Right kidney (tissue), 1 donor: ENCODE measurements at regions not wholly inside any gene's neighbourhood (a gene's known extent, or its start where the extent isn't known, plus 50 kb on each side); places are given as distances from the start of the nearest gene placed in this dataset.

ENCODE experiments used
- DNase-seq: peaks from one replicate; pipeline ENCODE4 v3.0.0-alpha.2; 2016

GRCh38 chr6:105907301-105907700 lies 178.8 kb upstream of the PRDM1 start:
- DNase-seq: no peak

DNA sequence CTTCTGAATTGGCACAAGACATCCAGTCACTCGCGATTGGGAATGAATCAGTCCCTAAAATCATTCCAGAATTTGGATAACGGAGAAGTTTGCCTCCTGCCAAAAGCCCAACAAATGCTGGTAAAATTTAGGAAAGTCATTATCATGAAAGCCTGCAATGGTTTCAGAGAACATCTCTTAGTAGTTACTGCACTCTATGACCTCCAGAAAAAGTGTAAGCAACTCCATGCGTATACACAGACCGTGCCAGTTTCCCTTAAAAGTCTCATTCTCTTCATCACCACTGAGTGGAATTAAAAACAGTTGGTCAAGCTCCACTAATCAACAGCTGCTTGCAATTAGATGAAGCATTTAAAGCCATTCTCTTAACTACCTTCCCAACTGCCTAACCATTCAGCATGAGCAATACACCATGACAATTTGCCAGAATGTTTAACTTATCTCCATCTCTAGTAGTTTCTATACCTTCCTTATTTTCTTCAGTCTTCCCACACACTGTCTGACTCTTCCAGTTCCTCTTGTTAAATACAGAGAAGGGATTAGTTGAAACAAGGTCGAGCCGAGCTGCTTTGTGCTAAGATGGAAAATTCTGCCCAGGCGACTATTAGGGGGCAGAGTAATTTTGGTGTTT lies 183.6 kb upstream of the PRDM1 start:
- no peak for DNase-seq

DNA sequence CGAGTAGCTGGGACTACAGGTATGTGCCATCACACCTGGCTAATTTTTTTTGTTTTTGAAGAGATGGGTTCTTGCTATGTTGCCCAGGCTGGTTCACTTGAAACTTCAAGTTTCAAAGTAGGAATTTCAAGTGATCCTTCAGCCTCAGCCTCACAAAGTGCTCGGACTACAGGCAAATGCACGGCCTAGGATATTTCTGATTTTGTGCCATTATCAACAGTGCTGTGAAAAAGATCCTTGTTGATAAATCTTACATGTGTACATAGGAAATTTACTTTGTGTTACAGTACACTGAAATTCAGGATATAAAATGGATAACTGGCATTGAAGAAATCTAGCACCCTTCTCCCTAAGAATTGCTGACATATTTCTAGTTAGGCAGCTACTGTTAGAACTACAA lies 184.6 kb upstream of the PRDM1 start:
- no peak for DNase-seq

- DNase-seq: no peak
Measured at GRCh38 chr6:105900125-105900937, 185.8 kb upstream of the PRDM1 start.

- DNase-seq: no peak
Measured at GRCh38 chr6:105898286-105898685, 187.8 kb upstream of the PRDM1 start.

GRCh38 chr6:105897131-105897530 lies 189.0 kb upstream of the PRDM1 start:
- no peak for DNase-seq

GRCh38 chr6:105896821-105897095 lies 189.4 kb upstream of the PRDM1 start:
- no peak for DNase-seq

- DNase-seq: no peak
Measured at GRCh38 chr6:105896052-105896820, 189.9 kb upstream of the PRDM1 start.

DNA sequence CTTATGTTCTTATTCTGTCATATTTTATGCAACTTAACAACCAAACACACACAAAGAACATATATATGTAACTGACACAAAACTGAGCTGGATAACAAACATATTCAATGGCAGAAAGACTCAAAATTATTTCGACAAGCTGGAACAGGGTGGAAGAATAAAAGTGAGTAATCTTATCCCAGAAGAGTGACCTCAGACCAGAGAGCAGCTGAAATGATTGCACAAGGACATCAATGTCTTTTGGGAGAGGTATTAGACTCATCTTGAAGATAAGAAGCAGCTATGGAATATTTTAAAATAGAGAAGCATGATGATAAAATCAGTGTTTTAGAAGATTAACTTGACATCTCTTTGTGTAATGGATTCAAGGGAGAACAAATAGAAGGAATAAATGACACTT lies 191.6 kb upstream of the PRDM1 start:
- no peak for DNase-seq

DNA sequence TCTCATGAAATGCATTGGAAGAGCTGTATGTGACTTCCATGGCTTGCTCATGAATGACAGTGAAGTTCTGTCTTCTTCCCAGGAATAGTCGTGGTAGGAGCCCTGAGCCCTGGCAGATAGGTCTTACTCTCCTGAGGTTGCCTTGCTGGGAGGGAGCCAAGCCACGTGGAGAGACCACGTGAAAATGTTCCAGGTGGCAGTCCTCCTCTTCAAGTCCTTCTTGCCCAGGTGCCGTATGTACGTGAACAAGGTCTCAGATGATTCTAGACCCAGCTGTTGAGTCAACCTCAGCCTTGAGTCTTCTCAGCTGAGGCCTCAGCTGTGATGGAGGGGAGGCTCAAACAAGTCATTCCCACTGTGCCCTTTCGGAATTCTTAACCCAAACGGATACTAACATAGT lies 192.4 kb upstream of the PRDM1 start:
- no peak for DNase-seq

DNA sequence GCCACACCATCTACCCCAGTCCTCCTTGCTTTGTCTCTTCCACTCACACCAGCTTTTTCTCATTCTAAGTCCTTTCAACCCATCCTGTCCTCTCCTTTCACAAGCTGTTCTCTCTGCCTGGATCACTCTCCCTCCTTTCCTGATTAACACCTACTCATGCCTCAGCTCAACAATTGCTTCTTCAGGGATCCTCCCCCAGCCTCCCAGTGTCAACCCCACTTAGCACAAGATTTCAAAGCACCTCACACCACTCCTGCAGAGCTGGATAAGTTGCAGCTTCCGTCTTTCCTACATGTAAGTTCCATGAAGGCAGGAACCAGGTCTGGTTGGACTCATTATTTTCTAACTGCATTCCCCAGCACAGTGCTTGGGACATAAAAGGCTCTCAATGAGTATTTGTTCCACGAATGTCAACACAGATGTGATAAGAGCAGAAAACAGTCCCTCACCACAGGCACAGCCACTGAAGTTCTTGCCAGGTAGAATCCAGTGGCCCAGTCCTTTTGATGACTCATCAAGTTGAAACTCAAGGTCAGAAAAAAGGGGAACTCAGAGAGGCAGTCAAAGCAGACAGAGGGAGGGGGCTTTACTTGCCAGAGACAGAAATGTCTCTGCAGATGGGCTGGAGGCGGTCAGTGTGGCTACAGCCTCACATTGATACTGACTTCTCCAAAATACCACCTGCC lies 193.4 kb upstream of the PRDM1 start:
- no peak for DNase-seq

DNA sequence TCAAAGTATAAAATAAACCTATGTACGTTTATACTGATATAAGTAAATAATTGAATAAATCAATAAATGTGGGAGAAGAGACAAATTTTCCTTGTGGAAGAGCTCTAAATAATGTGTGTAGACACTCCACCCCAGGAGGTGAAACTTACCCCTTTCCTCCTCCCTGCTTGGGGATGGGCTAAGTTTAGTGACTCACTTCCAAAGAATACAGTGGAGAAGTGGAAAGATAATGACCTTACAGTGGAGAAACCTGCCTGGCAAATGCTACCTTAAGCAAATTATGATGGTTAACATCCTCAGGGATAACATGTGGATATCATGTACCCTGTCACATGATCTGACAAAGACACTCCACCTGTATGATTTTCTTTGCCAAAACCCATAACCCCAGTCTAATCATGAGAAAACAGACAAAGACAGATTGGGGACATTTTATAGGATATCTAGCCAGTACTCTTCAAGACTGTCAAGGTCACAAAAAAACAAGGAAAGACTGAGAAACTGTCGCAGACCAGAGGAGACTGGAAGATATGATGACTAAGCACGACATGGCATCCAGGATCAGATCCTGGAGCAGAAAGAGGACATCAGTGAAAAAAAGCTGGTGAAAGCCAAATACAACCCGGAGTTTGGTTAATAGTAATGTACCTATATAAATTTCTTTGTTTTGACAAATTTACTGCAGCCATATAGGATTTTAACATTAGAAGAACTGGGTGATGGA lies 195.5 kb upstream of the PRDM1 start:
- DNase-seq: no peak

- no peak for DNase-seq
Measured at GRCh38 chr6:105889902-105890301, 196.2 kb upstream of the PRDM1 start.

- no peak for DNase-seq
Measured at GRCh38 chr6:105886814-105887544, 199.2 kb upstream of the PRDM1 start.

GRCh38 chr6:105886066-105886813 lies 199.9 kb upstream of the PRDM1 start:
- no peak for DNase-seq

GRCh38 chr6:105884426-105884825 lies 201.7 kb upstream of the PRDM1 start:
- no peak for DNase-seq

DNA sequence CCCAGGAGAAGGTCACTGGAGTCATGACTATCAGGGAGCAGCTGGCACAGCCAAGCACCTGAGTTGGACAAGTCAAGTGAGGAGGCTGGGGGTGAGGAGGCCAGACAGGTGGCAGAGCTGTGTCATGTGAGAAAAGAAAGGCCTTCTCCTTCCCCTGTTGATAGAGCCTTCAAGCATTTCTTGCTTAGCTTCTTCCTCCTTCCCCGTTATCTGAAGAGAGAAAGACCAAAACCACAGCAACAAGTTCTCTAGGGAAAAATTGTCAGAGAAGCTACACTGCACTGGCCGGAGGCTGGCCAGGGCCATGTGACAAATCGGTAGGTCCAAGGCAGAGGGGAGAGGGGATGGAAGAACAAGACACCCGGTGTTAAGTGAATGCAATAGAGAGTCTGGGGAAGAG lies 202.1 kb upstream of the PRDM1 start:
- DNase-seq: no peak

DNA sequence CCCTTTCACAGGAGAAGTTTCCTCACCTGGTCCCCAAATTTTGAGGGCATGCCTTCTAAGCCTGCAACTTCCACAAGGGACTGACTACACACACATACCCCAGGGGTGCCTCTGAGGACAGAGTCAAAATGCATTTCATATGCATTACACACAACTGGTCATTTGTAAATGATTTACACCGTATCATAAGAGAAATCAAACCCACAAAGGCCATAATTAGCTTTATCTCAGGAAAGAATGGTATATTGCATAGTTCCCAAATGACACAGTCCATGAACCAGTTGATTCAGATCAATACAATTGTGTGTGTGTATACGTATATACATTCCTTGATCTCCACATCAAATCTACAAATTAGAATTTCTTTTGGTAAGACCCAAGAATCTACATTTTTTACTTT lies 203.3 kb upstream of the PRDM1 start:
- DNase-seq: no peak

GRCh38 chr6:105882121-105882803 lies 203.9 kb upstream of the PRDM1 start:
- DNase-seq: no peak

GRCh38 chr6:105881608-105882007 lies 204.5 kb upstream of the PRDM1 start:
- DNase-seq: no peak
